Neural progenitor cell (in vitro differentiated cells): ENCODE measurements at regions not wholly inside any gene's neighbourhood (a gene's known extent, or its start where the extent isn't known, plus 50 kb on each side); places are given as distances from the start of the nearest gene placed in this dataset.

Experiments used
- DNase-seq: peaks from one replicate; pipeline ENCODE4 v3.0.0-alpha.2; 2016; ENCODE audit warnings: low spot score
- H2AFZ ChIP-seq: fragments of 200-600 bp; sonication (generic); replicated peaks from 2 replicates; pipeline ENCODE4 v1.6.1; 2016; ENCODE audit warnings: antibody characterized with exemption
- H3F3A ChIP-seq: fragments of 200-600 bp; sonication (generic); 2 replicates; pipeline ENCODE4 v1.6.1; 2016; ENCODE audit warnings: antibody characterized with exemption, low read depth
- H3K27ac ChIP-seq: fragments of 200-600 bp; sonication (generic); 2 replicates; pipeline ENCODE4 v1.5.1; 2016; ENCODE audit warnings: mild to moderate bottlenecking
- H3K27me3 ChIP-seq: fragments of 200-600 bp; sonication (generic); 2 replicates; pipeline ENCODE4 v1.6.1; 2016; ENCODE audit warnings: mild to moderate bottlenecking, moderate library complexity
- H3K36me3 ChIP-seq: fragments of 200-600 bp; sonication (generic); 2 replicates; pipeline ENCODE4 v1.5.1; 2016
- H3K4me1 ChIP-seq: fragments of 200-600 bp; sonication (generic); 2 replicates; pipeline ENCODE4 v1.6.1; 2016; ENCODE audit warnings: mixed run types
- H3K4me2 ChIP-seq: fragments of 200-600 bp; sonication (generic); 2 replicates; pipeline ENCODE4 v1.6.1; 2016
- H3K4me3 ChIP-seq: fragments of 200-600 bp; sonication (generic); 2 replicates; pipeline ENCODE4 v1.5.1; 2016
- H3K79me2 ChIP-seq: fragments of 200-600 bp; sonication (generic); 2 replicates; pipeline ENCODE4 v1.6.1; 2016; ENCODE audit warnings: low read depth
- H3K9ac ChIP-seq: fragments of 200-600 bp; sonication (generic); 2 replicates; pipeline ENCODE4 v1.6.1; 2016
- H3K9me3 ChIP-seq: fragments of 200-600 bp; sonication (generic); 2 replicates; pipeline ENCODE4 v1.5.1; 2016; ENCODE audit warnings: low read depth
- H4K20me1 ChIP-seq: fragments of 200-600 bp; sonication (generic); 2 replicates; pipeline ENCODE4 v1.6.1; 2016; ENCODE audit warnings: low read depth
- H3K27ac Mint-ChIP-seq: 3 replicates; pipeline ENCODE4 v1.8.0; 2021; ENCODE audit warnings: mixed read lengths
- H3K27me3 Mint-ChIP-seq: 2 replicates; pipeline ENCODE4 v1.8.0; 2022; ENCODE audit warnings: low read depth, mild to moderate bottlenecking, inconsistent platforms, moderate library complexity, mixed read lengths; ENCODE audit not compliant: insufficient read depth
- H3K36me3 Mint-ChIP-seq: 3 replicates; pipeline ENCODE4 v1.8.0; 2021; ENCODE audit warnings: mixed read lengths
- H3K4me1 Mint-ChIP-seq: 3 replicates; pipeline ENCODE4 v1.8.0; 2021; ENCODE audit warnings: mixed read lengths
- H3K4me3 Mint-ChIP-seq: 3 replicates; pipeline ENCODE4 v1.8.0; 2021; ENCODE audit warnings: mild to moderate bottlenecking, moderate library complexity, mixed read lengths
- H3K9me3 Mint-ChIP-seq: 3 replicates; pipeline ENCODE4 v1.8.0; 2020; ENCODE audit warnings: mixed read lengths
- EZH2 ChIP-seq: fragments of 200-600 bp; sonication (generic); IDR thresholded peaks from 2 replicates; pipeline ENCODE4 v1.6.1; 2017; ENCODE audit warnings: antibody characterized with exemption, mild to moderate bottlenecking, moderate library complexity
- EZH2phosphoT487 ChIP-seq: fragments of 200-600 bp; sonication (generic); IDR thresholded peaks from 2 replicates; pipeline ENCODE4 v1.6.1; 2017; ENCODE audit warnings: antibody characterized with exemption
- TF ChIP-seq, protein P1 (sequence below): fragments of 200-600 bp; sonication (generic); IDR thresholded peaks from 2 replicates; pipeline ENCODE4 v1.5.1; 2017; ENCODE audit warnings: antibody characterized with exemption, mild to moderate bottlenecking

DNA sequence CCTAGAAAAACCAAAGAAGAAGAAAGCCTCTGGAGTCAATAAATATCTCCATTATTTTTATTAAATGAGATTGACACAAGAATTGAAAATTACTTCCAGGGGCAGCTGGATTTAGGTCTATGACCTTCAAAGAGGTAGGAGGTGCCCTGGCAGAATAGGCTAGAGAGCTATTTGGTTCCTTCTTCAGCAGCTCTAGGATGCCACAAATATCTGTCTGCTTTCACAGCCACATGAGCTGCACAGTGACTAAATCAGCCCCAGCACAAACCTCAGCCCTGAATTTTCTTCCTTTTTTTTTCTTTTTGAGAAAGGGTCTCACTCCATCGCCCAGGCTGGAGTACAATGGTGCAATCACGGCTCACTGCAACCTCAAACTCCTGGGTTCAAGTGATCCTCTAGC lies 223.5 kb downstream of the ABHD5 start:
- Histone ChIP-seq H2AFZ (no peak overlapping the region), H3K27ac (no peak overlapping the region), H3K4me2 (no peak overlapping the region), H4K20me1 (no peaks in the 10 kb centered on the region), H3K27me3 (no peaks in the 10 kb centered on the region), H3K4me1 (no peaks in the 10 kb centered on the region), H3K9ac (no peak overlapping the region), H3K4me3 (no peak overlapping the region), H3K36me3 (no peaks in the 10 kb centered on the region), H3F3A (no peaks in the 10 kb centered on the region), H3K9me3 (no peaks in the 10 kb centered on the region), H3K79me2 (no peaks in the 10 kb centered on the region)
- Mint-ChIP-seq H3K27me3 (peaks cover 5% of the 10 kb centered on the region), H3K4me3 (no peak overlapping the region), H3K27ac (no peak overlapping the region), H3K36me3 (no peaks in the 10 kb centered on the region), H3K9me3 (no peaks in the 10 kb centered on the region), H3K4me1 (peaks cover 15% of the 10 kb centered on the region)
- DNase-seq = no peak
- TF ChIP-seq EZH2 (no peak), EZH2phosphoT487 (no peak)
- TF ChIP-seq, protein P1, sequence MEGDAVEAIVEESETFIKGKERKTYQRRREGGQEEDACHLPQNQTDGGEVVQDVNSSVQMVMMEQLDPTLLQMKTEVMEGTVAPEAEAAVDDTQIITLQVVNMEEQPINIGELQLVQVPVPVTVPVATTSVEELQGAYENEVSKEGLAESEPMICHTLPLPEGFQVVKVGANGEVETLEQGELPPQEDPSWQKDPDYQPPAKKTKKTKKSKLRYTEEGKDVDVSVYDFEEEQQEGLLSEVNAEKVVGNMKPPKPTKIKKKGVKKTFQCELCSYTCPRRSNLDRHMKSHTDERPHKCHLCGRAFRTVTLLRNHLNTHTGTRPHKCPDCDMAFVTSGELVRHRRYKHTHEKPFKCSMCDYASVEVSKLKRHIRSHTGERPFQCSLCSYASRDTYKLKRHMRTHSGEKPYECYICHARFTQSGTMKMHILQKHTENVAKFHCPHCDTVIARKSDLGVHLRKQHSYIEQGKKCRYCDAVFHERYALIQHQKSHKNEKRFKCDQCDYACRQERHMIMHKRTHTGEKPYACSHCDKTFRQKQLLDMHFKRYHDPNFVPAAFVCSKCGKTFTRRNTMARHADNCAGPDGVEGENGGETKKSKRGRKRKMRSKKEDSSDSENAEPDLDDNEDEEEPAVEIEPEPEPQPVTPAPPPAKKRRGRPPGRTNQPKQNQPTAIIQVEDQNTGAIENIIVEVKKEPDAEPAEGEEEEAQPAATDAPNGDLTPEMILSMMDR = no peak

DNA sequence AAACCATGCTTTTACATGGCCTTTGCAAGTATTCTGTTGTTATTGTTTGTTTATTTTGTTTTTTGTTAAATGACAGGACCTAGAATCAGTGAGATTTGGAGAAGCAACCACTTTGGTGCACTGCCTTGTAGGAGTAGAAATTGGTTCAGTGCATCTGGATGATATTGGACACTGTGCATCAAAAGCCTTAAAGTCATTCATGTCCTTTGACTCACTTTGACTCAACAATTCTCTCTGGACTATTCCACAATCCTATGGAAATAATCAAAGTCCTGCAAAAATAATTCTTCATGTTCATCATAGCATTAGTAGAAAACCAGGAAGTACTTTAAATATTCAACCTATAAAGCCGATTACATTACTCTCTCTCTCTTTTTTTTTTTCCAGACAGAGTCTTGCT lies 224.8 kb downstream of the ABHD5 start:
- Histone ChIP-seq H3K27ac (no peak overlapping the region), H4K20me1 (no peaks in the 10 kb centered on the region), H3K9ac (no peak overlapping the region), H3K4me2 (no peak overlapping the region), H2AFZ (no peak overlapping the region), H3K27me3 (no peaks in the 10 kb centered on the region), H3K79me2 (no peaks in the 10 kb centered on the region), H3K36me3 (no peaks in the 10 kb centered on the region), H3K9me3 (no peaks in the 10 kb centered on the region), H3K4me3 (no peak overlapping the region), H3K4me1 (no peaks in the 10 kb centered on the region), H3F3A (no peaks in the 10 kb centered on the region)
- DNase-seq = no peak
- TF ChIP-seq, protein P1 = no peak
- TF ChIP-seq EZH2 = no peak
- TF ChIP-seq EZH2phosphoT487 = no peak
- no peak overlapping the region for H3K4me3 Mint-ChIP-seq
- no peaks in the 10 kb centered on the region for H3K9me3 Mint-ChIP-seq
- peaks cover 5% of the 10 kb centered on the region for H3K27me3 Mint-ChIP-seq
- H3K36me3 Mint-ChIP-seq = no peaks in the 10 kb centered on the region
- peaks cover 16% of the 10 kb centered on the region for H3K4me1 Mint-ChIP-seq
- H3K27ac Mint-ChIP-seq = no peak overlapping the region

DNA sequence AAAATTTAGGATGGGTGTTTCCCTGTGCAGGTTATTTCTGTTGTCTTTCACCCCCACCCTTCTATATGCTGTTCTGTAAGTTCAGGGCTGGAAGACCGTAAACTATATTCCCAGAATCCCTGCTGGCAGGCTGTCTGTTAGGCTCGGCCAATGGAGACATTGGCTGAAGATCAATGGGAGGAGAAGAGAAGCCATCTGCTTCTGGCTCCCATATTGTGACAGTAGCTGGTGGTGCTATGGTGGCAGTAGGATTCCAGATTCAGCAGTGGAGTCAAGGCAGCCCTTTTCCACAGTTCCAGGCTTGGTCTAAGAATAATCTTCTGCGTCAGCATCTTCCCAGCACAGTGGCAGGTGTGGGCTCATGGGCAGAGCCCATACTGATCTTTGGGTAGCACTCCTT lies 226.6 kb downstream of the ABHD5 start:
- Mint-ChIP-seq H3K4me1 (peaks cover 22% of the 10 kb centered on the region), H3K36me3 (no peaks in the 10 kb centered on the region), H3K4me3 (no peak overlapping the region), H3K9me3 (no peaks in the 10 kb centered on the region), H3K27me3 (peaks cover 6% of the 10 kb centered on the region), H3K27ac (no peak overlapping the region)
- no peak overlapping the region for H2AFZ ChIP-seq
- H3K9me3 ChIP-seq = no peaks in the 10 kb centered on the region
- peaks cover 8% of the 10 kb centered on the region for H3K4me1 ChIP-seq
- H3K4me3 ChIP-seq = no peak overlapping the region
- H3K79me2 ChIP-seq = no peaks in the 10 kb centered on the region
- H3K36me3 ChIP-seq = no peaks in the 10 kb centered on the region
- no peak overlapping the region for H3K9ac ChIP-seq
- H3K27ac ChIP-seq = no peak overlapping the region
- H3K4me2 ChIP-seq = no peak overlapping the region
- TF ChIP-seq EZH2phosphoT487 = no peak
- TF ChIP-seq EZH2 = no peak
- TF ChIP-seq, protein P1 = no peak
- no peaks in the 10 kb centered on the region for H3K27me3 ChIP-seq
- no peak for DNase-seq
- H4K20me1 ChIP-seq = no peaks in the 10 kb centered on the region
- H3F3A ChIP-seq = no peaks in the 10 kb centered on the region

DNA sequence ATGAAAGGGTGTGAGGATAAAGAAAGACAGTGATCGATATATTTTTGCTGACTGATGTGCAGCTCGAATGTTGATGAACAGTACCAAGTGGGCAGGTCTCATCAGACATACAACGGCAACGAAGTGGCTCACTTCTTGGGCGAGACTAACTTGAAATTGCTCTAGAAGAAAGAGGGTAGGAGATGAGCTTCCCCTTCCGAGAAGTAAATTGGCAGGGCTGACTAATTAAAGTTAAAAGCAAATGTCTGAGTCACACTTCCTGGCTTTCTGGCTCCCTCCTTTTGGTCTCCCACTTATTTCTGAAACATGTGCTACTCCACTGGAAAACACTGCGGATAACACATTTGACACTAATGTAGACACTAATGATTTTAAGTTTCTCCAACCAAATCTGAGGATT lies 228.3 kb downstream of the ABHD5 start:
- H2AFZ ChIP-seq = no peak overlapping the region
- H3K9me3 ChIP-seq = no peaks in the 10 kb centered on the region
- H3K36me3 Mint-ChIP-seq = no peaks in the 10 kb centered on the region
- peaks cover 29% of the 10 kb centered on the region for H3K4me1 Mint-ChIP-seq
- H3K9me3 Mint-ChIP-seq = no peaks in the 10 kb centered on the region
- TF ChIP-seq, protein P1 = no peak
- TF ChIP-seq EZH2phosphoT487 (no peak), EZH2 (no peak)
- H3K4me3 ChIP-seq = no peak overlapping the region
- peaks cover 8% of the 10 kb centered on the region for H3K4me1 ChIP-seq
- H3F3A ChIP-seq = no peaks in the 10 kb centered on the region
- no peak overlapping the region for H3K4me3 Mint-ChIP-seq
- H3K79me2 ChIP-seq = no peaks in the 10 kb centered on the region
- no peaks in the 10 kb centered on the region for H4K20me1 ChIP-seq
- H3K27me3 Mint-ChIP-seq = peaks cover 11% of the 10 kb centered on the region
- H3K27ac Mint-ChIP-seq = no peak overlapping the region
- DNase-seq = no peak
- no peaks in the 10 kb centered on the region for H3K27me3 ChIP-seq
- H3K4me2 ChIP-seq = no peak overlapping the region
- H3K9ac ChIP-seq = no peak overlapping the region
- H3K36me3 ChIP-seq = no peaks in the 10 kb centered on the region
- H3K27ac ChIP-seq = no peak overlapping the region
